ENCODE measurements at regions not wholly inside any gene's neighbourhood (a gene's known extent, or its start where the extent isn't known, plus 50 kb on each side); places are given as distances from the start of the nearest gene placed in this dataset.
"Not testable (repeated sequence)": the region's sequence is repeated elsewhere in the genome, so short reads cannot be mapped to it uniquely, and the experiment has no call there.

GRCh38 chr12:46992051-46992450 is 87.4 kb upstream of the PCED1B start:
- FAIRE-seq; DNase-seq (ENCODE audit: low read depth in 1 of 2, low spot score in 1 of 2); ATAC-seq; H3K27ac ChIP-seq; POLR2A ChIA-PET; H3K4me1 ChIP-seq; H3K4me3 ChIP-seq; H3K4me2 ChIP-seq; CTCF ChIA-PET: not testable (repeated sequence)
- 53% methylated on average over 6 of the region's 6 CpGs for WGBS (ENCODE audit: missing lambda C conversion rate)
- H3K9me3 ChIP-seq: peaks cover 17% of the 10 kb centered on the region; the same call in 2 of the 3 replicates

DNA sequence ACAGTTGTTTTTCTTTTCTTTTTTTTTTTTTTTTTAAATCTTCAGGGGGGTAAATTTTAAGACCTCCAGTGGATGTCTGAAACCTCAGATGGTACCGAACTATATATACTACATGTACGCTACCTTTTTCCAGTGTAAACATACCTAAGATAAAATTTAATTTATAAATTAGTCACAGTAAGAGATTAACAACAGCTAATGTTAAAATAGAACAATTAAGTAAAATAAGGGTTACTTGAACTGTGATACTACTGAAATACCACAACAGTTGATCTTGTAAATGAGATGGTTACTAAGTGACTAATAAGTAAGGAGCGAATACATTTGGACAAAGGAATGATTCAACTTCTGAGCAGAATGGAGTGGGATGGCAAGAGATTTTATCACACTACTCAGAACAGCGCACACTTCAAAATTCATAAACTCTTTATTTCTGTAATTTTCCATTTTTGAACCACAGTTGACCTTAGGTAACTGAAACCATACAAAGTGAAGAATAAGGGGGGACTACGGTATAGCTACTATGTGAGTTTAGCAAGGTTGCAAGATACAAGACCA is 80.5 kb upstream of the PCED1B start:
- ChIA-PET CTCF (interaction anchor here (0.6 to 0.7 kb wide), 2 partner anchors 346 to 556 kb away, joined by 4 read pairs; no protein-coding TSS in a partner anchor), POLR2A (no interaction called here)
- FAIRE-seq: peak; percentile 51
- WGBS (ENCODE audit: missing lambda C conversion rate): 58% methylated on average over 5 of the region's 5 CpGs
- H3K4me1 ChIP-seq: no peaks in the 10 kb centered on the region
- H3K4me3 ChIP-seq: no peak overlapping the region
- TF ChIP-seq GATA3 (IDR thresholded peaks at IDR 0.05; ENCODE audit: borderline replicate concordance): peak; percentile 43; the same call in 1 of the 2 replicates
- no peak for TF ChIP-seq HDAC2 (IDR thresholded peaks at IDR 0.05)
- no peaks in the 10 kb centered on the region for H3K9me3 ChIP-seq
- H3K27ac ChIP-seq: no peak overlapping the region
- H3K4me2 ChIP-seq: 0 out of 3 replicates have a peak overlapping the region, but pooled peaks have one; percentile 1
- DNase-seq (ENCODE audit: low read depth in 1 of 2, low spot score in 1 of 2): peak in 1 of 2 experiments; percentile 14
- peak in 1 of 2 experiments; percentile 54; a peak in 2 of 6 replicates for ATAC-seq

GRCh38 chr12:47004634-47005033 is 74.8 kb upstream of the PCED1B start:
- POLR2A ChIA-PET: no interaction called here
- no peak for TF ChIP-seq ZFP36 (IDR thresholded peaks at IDR 0.05; ENCODE audit: borderline replicate concordance, partially characterized antibody)
- TF ChIP-seq KDM5A (IDR thresholded peaks at IDR 0.05): no peak
- TF ChIP-seq, protein P1, sequence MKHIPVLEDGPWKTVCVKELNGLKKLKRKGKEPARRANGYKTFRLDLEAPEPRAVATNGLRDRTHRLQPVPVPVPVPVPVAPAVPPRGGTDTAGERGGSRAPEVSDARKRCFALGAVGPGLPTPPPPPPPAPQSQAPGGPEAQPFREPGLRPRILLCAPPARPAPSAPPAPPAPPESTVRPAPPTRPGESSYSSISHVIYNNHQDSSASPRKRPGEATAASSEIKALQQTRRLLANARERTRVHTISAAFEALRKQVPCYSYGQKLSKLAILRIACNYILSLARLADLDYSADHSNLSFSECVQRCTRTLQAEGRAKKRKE (CRISPR knock-in tag; IDR thresholded peaks at IDR 0.05; ENCODE audit: low read depth): no peak
- TF ChIP-seq, protein P2, sequence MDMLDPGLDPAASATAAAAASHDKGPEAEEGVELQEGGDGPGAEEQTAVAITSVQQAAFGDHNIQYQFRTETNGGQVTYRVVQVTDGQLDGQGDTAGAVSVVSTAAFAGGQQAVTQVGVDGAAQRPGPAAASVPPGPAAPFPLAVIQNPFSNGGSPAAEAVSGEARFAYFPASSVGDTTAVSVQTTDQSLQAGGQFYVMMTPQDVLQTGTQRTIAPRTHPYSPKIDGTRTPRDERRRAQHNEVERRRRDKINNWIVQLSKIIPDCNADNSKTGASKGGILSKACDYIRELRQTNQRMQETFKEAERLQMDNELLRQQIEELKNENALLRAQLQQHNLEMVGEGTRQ (IDR thresholded peaks at IDR 0.05): no peak
- TF ChIP-seq FOXS1 (CRISPR knock-in tag; IDR thresholded peaks at IDR 0.05): no peak
- no peak for TF ChIP-seq POLR2AphosphoS2 (conservative IDR thresholded peaks at IDR 0.05; ENCODE audit: low read length)
- TF ChIP-seq HEYL (CRISPR knock-in tag; IDR thresholded peaks at IDR 0.05): no peak
- no peak for TF ChIP-seq EHF (CRISPR knock-in tag; IDR thresholded peaks at IDR 0.05)
- TF ChIP-seq ZC3H11A (IDR thresholded peaks at IDR 0.05): no peak
- TF ChIP-seq SREBF2 (IDR thresholded peaks at IDR 0.05): no peak
- TF ChIP-seq BHLHE40 (IDR thresholded peaks at IDR 0.05; ENCODE audit: low read depth, low read length): no peak
- no peak for TF ChIP-seq POLR2A (IDR thresholded peaks at IDR 0.05; ENCODE audit: low read length)
- TF ChIP-seq CBX2 (IDR thresholded peaks at IDR 0.05; ENCODE audit: borderline replicate concordance, low read depth): no peak
- no peak for TF ChIP-seq MYC (IDR thresholded peaks at IDR 0.05; ENCODE audit: borderline replicate concordance, low read length)
- CTCF ChIA-PET: interaction anchor here (0.8 to 1.4 kb wide), 3 partner anchors 17 to 80 kb away, joined by 3 to 4 read pairs (median 3); no protein-coding TSS in a partner anchor
- ATAC-seq: no peak
- no peaks in the 10 kb centered on the region for H3K4me1 ChIP-seq
- no peaks in the 10 kb centered on the region for H3K9me3 ChIP-seq
- DNase-seq (ENCODE audit: low read depth in 1 of 2, low spot score in 1 of 2): no peak
- no peak overlapping the region for H3K27ac ChIP-seq
- H3K4me2 ChIP-seq: no peak overlapping the region
- no peak overlapping the region for H3K4me3 ChIP-seq
- 86% methylated on average over 2 of the region's 2 CpGs for WGBS (ENCODE audit: missing lambda C conversion rate)
- no peak for FAIRE-seq

- WGBS (ENCODE audit: missing lambda C conversion rate): 38% methylated on average over 3 of the region's 3 CpGs
- POLR2A ChIA-PET: no interaction called here
- DNase-seq (ENCODE audit: low read depth in 1 of 2, low spot score in 1 of 2): no peak
- Histone ChIP-seq H3K9me3 (no peaks in the 10 kb centered on the region), H3K4me2 (no peak overlapping the region), H3K4me1 (no peaks in the 10 kb centered on the region), H3K27ac (no peak overlapping the region), H3K4me3 (no peak overlapping the region)
- FAIRE-seq: no peak
- ATAC-seq: no peak
- TF ChIP-seq, protein P3, sequence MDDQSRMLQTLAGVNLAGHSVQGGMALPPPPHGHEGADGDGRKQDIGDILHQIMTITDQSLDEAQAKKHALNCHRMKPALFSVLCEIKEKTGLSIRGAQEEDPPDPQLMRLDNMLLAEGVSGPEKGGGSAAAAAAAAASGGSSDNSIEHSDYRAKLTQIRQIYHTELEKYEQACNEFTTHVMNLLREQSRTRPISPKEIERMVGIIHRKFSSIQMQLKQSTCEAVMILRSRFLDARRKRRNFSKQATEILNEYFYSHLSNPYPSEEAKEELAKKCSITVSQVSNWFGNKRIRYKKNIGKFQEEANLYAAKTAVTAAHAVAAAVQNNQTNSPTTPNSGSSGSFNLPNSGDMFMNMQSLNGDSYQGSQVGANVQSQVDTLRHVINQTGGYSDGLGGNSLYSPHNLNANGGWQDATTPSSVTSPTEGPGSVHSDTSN (IDR thresholded peaks at IDR 0.05): no peak
- TF ChIP-seq FOSL2 (IDR thresholded peaks at IDR 0.05) (no peak), FOSL2 (CRISPR knock-in tag; IDR thresholded peaks at IDR 0.05) (no peak), ELK1 (IDR thresholded peaks at IDR 0.05; ENCODE audit: low read depth, low read length) (no peak), MAX (IDR thresholded peaks at IDR 0.05) (no peak), NPAS2 (CRISPR knock-in tag; IDR thresholded peaks at IDR 0.05; ENCODE audit: borderline replicate concordance) (no peak), TFCP2L1 (CRISPR knock-in tag; IDR thresholded peaks at IDR 0.05) (no peak), HDAC2 (IDR thresholded peaks at IDR 0.05) (no peak), HOXB5 (CRISPR knock-in tag; IDR thresholded peaks at IDR 0.05) (no peak), POLR2AphosphoS2 (conservative IDR thresholded peaks at IDR 0.05; ENCODE audit: low read length) (no peak), EHF (CRISPR knock-in tag; IDR thresholded peaks at IDR 0.05) (no peak), KDM1A (IDR thresholded peaks at IDR 0.05; ENCODE audit: low read depth) (no peak)
- CTCF ChIA-PET: interaction anchor here (1.6 kb wide), 1 partner anchor 881 kb away, joined by 3 read pairs; no protein-coding TSS in a partner anchor
Observed at GRCh38 chr12:47007048-47007447, 72.4 kb upstream of the PCED1B start.
